GM13976 (cell line): ENCODE measurements at regions not wholly inside any gene's neighbourhood (a gene's known extent, or its start where the extent isn't known, plus 50 kb on each side); places are given as distances from the start of the nearest gene placed in this dataset.
A peak's percentile ranks its signal among the peaks of the same experiment; 100 is the strongest.

Experiments
- DNase-seq: peaks from one replicate; pipeline ENCODE4 v3.0.0; 2012; ENCODE audit warnings: low spot score
- in situ Hi-C: fragments of 300-500 bp; cut with MboI; formaldehyde crosslinking; loops from one replicate; pipeline ENCODE4 v1.12.0; 2022; ENCODE audit warnings: low sequenced_read_pairs, mixed read lengths, inconsistent platforms; ENCODE audit not compliant: unreplicated experiment
- TF ChIP-seq, protein P1 (sequence below): IDR thresholded peaks from 2 replicates; pipeline ENCODE4 v1.5.1; 2012; ENCODE audit warnings: borderline replicate concordance, mild to moderate bottlenecking; ENCODE audit not compliant: insufficient read depth; ENCODE audit errors: extremely low read depth, missing control alignments, control extremely low read depth

DNA sequence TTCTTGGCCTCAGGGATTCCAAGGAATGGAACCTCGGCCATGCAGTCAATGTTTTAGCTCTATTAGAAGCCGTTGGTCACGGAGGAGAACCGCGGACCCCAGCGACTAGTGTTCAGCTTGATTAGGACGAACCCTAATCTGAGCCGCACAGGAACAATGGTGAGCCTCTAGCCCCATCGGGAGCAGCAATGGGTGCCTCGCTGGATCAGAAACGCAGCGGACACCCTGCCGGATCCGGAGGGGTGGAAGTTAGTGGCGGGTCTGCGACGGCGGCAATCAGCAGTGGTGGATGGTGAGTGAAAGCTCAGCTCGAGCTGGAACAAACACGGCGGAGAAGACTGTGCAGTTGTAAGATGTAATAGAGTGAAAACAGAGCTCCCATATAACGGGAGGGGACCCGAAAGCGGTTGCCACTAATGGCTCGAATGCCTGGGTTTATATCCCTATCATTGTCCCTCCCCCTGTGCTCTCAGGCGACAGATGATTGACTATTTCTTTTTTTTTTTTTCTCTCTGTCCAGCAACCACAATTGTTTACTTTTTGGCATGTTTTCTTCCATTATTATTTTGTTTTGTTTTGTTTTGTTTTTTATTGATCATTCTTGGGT, 127.7 kb downstream of the ZNF664 start:
- in situ Hi-C loops, result no loop called here
- no peak for DNase-seq
- TF ChIP-seq, protein P1, sequence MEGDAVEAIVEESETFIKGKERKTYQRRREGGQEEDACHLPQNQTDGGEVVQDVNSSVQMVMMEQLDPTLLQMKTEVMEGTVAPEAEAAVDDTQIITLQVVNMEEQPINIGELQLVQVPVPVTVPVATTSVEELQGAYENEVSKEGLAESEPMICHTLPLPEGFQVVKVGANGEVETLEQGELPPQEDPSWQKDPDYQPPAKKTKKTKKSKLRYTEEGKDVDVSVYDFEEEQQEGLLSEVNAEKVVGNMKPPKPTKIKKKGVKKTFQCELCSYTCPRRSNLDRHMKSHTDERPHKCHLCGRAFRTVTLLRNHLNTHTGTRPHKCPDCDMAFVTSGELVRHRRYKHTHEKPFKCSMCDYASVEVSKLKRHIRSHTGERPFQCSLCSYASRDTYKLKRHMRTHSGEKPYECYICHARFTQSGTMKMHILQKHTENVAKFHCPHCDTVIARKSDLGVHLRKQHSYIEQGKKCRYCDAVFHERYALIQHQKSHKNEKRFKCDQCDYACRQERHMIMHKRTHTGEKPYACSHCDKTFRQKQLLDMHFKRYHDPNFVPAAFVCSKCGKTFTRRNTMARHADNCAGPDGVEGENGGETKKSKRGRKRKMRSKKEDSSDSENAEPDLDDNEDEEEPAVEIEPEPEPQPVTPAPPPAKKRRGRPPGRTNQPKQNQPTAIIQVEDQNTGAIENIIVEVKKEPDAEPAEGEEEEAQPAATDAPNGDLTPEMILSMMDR, result no peak

GRCh38 chr12:124105546-124105945, 132.5 kb downstream of the ZNF664 start:
- TF ChIP-seq, protein P1, result no peak
- in situ Hi-C loops, result no loop called here
- no peak for DNase-seq

GRCh38 chr12:124107351-124107750, 134.3 kb downstream of the ZNF664 start:
- DNase-seq, result no peak
- in situ Hi-C loops, result no loop called here
- TF ChIP-seq, protein P1, result no peak

DNA sequence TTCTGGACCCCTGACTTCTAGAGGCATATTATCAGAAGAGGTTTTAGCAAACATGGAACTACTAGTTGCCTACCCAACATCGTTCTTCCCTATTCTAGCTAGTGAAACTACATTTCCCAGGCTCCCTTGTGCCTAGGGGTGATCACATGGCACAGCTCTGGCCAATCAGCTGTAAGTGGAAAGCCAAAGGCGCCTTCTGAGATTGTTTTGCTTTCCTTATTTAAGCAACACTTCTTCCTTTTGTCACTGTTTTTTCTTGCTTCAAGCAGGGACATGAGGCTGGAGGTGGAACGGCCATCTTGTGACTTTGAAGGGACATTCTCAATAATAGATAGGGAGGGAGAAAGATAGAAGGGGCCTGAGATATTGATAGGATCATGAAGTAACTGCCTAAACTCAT, 136.7 kb downstream of the ZNF664 start:
- TF ChIP-seq, protein P1, result no peak
- peak; percentile 58 for DNase-seq
- in situ Hi-C loops, result no loop called here

- in situ Hi-C loops, result no loop called here
- TF ChIP-seq, protein P1, result no peak
- DNase-seq, result no peak
Measured at GRCh38 chr12:124110372-124110883, 137.4 kb downstream of the ZNF664 start.

- TF ChIP-seq, protein P1, result no peak
- no peak for DNase-seq
- in situ Hi-C loops, result no loop called here
Measured at GRCh38 chr12:124111006-124111405, 138.0 kb downstream of the ZNF664 start.
